CD4-positive, CD25-positive, alpha-beta regulatory T cell (primary cell): ENCODE measurements at regions not wholly inside any gene's neighbourhood (a gene's known extent, or its start where the extent isn't known, plus 50 kb on each side); places are given as distances from the start of the nearest gene placed in this dataset.
"Not testable (repeated sequence)": the region's sequence is repeated elsewhere in the genome, so short reads cannot be mapped to it uniquely, and the experiment has no call there.

ENCODE experiments used
- ATAC-seq, 2 donors: fragments of 150-1000 bp; cut with Tn5 transposase; one replicate each; pipeline ENCODE4 v1.10.0; 2021; ENCODE audit warnings: low read depth in 2 of 2, moderate number of reproducible peaks in 2 of 2, moderate library complexity in 1 of 2
- DNase-seq, 3 donors: peaks; one replicate each; pipeline versions ENCODE4 v3.0.0 to v3.0.0-alpha.2; 2012 to 2022; ENCODE audit warnings: mixed read lengths in 1 of 3
- H3K27ac ChIP-seq: one replicate; pipeline ENCODE4 v1.7.0; 2013; ENCODE audit warnings: mild to moderate bottlenecking, low read length; ENCODE audit not compliant: insufficient read depth, poor library complexity, severe bottlenecking
- H3K27me3 ChIP-seq: one replicate; pipeline ENCODE4 v1.7.0; 2013; ENCODE audit warnings: low read length; ENCODE audit not compliant: control insufficient read depth, insufficient read depth
- H3K36me3 ChIP-seq: one replicate; pipeline ENCODE4 v1.7.0; 2013; ENCODE audit warnings: mild to moderate bottlenecking, low read length, moderate library complexity; ENCODE audit not compliant: control insufficient read depth, insufficient read depth
- H3K4me1 ChIP-seq: 2 replicates; pipeline ENCODE4 v1.7.0; 2013; ENCODE audit warnings: mild to moderate bottlenecking, low read length; ENCODE audit not compliant: insufficient read depth, control insufficient read depth, poor library complexity, severe bottlenecking
- H3K4me3 ChIP-seq: one replicate; pipeline ENCODE4 v1.7.0; 2013; ENCODE audit warnings: low read depth, mild to moderate bottlenecking, low read length, moderate library complexity
- H3K9me3 ChIP-seq, 2 experiments: 1 replicate in 1 of 2; 2 replicates in 1 of 2; pipeline ENCODE4 v1.7.0; 2013; ENCODE audit warnings: low read length in 2 of 2, mild to moderate bottlenecking in 1 of 2, moderate library complexity in 1 of 2; ENCODE audit not compliant: control insufficient read depth in 2 of 2
- H3K27ac Mint-ChIP-seq, 3 donors: one replicate each; pipeline ENCODE4 v1.8.0; 2020 to 2022; ENCODE audit warnings: mild to moderate bottlenecking in 3 of 3, mixed read lengths in 3 of 3, moderate library complexity in 2 of 3
- H3K27me3 Mint-ChIP-seq: one replicate; pipeline ENCODE4 v1.8.0; 2022; ENCODE audit warnings: mild to moderate bottlenecking, mixed read lengths
- H3K36me3 Mint-ChIP-seq: one replicate; pipeline ENCODE4 v1.8.0; 2020; ENCODE audit warnings: mixed read lengths
- H3K4me1 Mint-ChIP-seq, 4 donors: one replicate each; pipeline ENCODE4 v1.8.0; 2020 to 2022; ENCODE audit warnings: mixed read lengths in 4 of 4, mild to moderate bottlenecking in 1 of 4
- H3K4me3 Mint-ChIP-seq, 4 donors: one replicate each; pipeline ENCODE4 v1.8.0; 2020 to 2022; ENCODE audit warnings: mild to moderate bottlenecking in 4 of 4, mixed read lengths in 4 of 4, moderate library complexity in 3 of 4
- H3K9me3 Mint-ChIP-seq, 7 donors: one replicate each; pipeline ENCODE4 v1.8.0; 2020 to 2022; ENCODE audit warnings: mixed read lengths in 7 of 7, mild to moderate bottlenecking in 3 of 7, moderate library complexity in 2 of 7

DNA sequence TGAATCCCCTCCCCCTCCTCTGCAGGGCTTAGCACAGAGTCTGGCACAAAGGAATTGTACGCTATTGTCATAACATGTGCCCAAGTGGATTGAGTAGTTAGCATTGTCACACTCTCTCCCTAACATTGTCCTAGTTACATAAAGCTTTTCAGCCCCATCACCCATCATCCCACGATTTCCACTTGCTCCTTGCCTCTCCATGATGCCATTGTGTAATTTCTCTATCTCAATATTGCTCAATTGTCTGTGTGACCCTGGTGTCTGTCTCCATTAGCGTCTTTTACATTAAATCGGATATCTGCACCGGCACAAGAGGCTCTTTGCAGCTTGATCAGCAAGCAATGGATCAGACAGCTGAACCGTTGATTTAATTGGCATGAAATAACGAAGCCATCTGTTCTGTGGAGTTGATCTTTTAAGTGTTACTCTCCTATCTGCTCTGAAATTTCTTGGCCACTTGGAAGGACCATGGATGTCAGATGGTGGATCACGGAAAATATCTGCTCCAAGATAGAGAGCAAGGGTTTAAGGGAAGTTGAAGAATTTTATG lies 77.0 kb upstream of the HS3ST4 start:
- no peaks in the 10 kb centered on the region for H3K27me3 ChIP-seq
- no peak overlapping the region for H3K4me3 Mint-ChIP-seq
- no peaks in the 10 kb centered on the region for H3K4me1 Mint-ChIP-seq
- ATAC-seq (no peak), DNase-seq (no peak)
- peaks cover 0 to 9% (median 0%) of the 10 kb centered on the region in 7 donors for H3K9me3 Mint-ChIP-seq
- H3K4me1 ChIP-seq, result no peaks in the 10 kb centered on the region
- H3K27ac ChIP-seq, result no peak overlapping the region
- H3K36me3 ChIP-seq, result no peaks in the 10 kb centered on the region
- no peak overlapping the region for H3K4me3 ChIP-seq
- H3K27me3 Mint-ChIP-seq, result peaks cover 4% of the 10 kb centered on the region
- H3K27ac Mint-ChIP-seq, result no peak overlapping the region
- no peaks in the 10 kb centered on the region for H3K36me3 Mint-ChIP-seq
- no peaks in the 10 kb centered on the region for H3K9me3 ChIP-seq

GRCh38 chr16:25613931-25614330 lies 77.8 kb upstream of the HS3ST4 start:
- DNase-seq, result no peak
- H3K4me1 ChIP-seq, result no peaks in the 10 kb centered on the region
- Mint-ChIP-seq H3K4me1 (no peaks in the 10 kb centered on the region), H3K36me3 (no peaks in the 10 kb centered on the region), H3K4me3 (no peak overlapping the region), H3K9me3 (peaks cover 0 to 9% (median 0%) of the 10 kb centered on the region in 7 donors), H3K27ac (no peak overlapping the region), H3K27me3 (peaks cover 4% of the 10 kb centered on the region)
- no peak for ATAC-seq
- no peaks in the 10 kb centered on the region for H3K9me3 ChIP-seq
- no peaks in the 10 kb centered on the region for H3K27me3 ChIP-seq
- no peaks in the 10 kb centered on the region for H3K36me3 ChIP-seq
- H3K4me3 ChIP-seq, result no peak overlapping the region
- H3K27ac ChIP-seq, result no peak overlapping the region

- no peaks in the 10 kb centered on the region for H3K4me1 Mint-ChIP-seq
- ATAC-seq (no peak), DNase-seq (no peak)
- no peak overlapping the region for H3K4me3 ChIP-seq
- no peak overlapping the region for H3K27ac ChIP-seq
- no peaks in the 10 kb centered on the region for H3K9me3 ChIP-seq
- H3K9me3 Mint-ChIP-seq, result peaks cover 0 to 3% (median 2%) of the 10 kb centered on the region in 7 donors
- peaks cover 2% of the 10 kb centered on the region for H3K27me3 ChIP-seq
- H3K27me3 Mint-ChIP-seq, result no peaks in the 10 kb centered on the region
- H3K36me3 ChIP-seq, result no peaks in the 10 kb centered on the region
- no peaks in the 10 kb centered on the region for H3K4me1 ChIP-seq
- H3K27ac Mint-ChIP-seq, result no peak overlapping the region
- H3K4me3 Mint-ChIP-seq, result no peak overlapping the region
- no peaks in the 10 kb centered on the region for H3K36me3 Mint-ChIP-seq
Measured at GRCh38 chr16:25608002-25608401, 83.8 kb upstream of the HS3ST4 start.

DNA sequence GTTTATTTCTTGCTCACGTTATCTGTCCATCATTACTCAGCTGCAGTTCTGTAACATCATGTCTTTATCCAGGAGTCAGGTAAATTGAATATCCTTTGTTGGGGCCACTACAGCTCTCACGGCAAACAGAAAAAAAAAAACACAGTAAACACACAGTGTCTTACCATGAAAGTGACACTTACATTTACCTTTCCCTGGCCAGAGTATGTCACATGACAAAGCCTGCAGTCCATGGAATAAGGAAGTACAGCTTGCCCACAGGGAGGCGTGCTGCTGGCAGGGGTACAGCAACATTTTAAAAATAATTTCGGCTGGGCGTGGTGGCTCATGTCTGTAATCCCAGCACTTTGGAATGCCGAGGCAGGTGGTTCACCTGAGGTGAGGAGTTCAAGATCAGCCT lies 85.7 kb upstream of the HS3ST4 start:
- H3K36me3 Mint-ChIP-seq, result no peaks in the 10 kb centered on the region
- peaks cover 0 to 4% (median 3%) of the 10 kb centered on the region in 7 donors for H3K9me3 Mint-ChIP-seq
- H3K27me3 Mint-ChIP-seq, result no peaks in the 10 kb centered on the region
- Histone ChIP-seq H3K36me3 (no peaks in the 10 kb centered on the region), H3K27me3 (peaks cover 2% of the 10 kb centered on the region), H3K4me1 (no peaks in the 10 kb centered on the region), H3K27ac (no peak overlapping the region), H3K9me3 (no peaks in the 10 kb centered on the region), H3K4me3 (no peak overlapping the region)
- H3K27ac Mint-ChIP-seq, result no peak overlapping the region
- DNase-seq, result no peak
- no peak overlapping the region for H3K4me3 Mint-ChIP-seq
- ATAC-seq, result no peak
- H3K4me1 Mint-ChIP-seq, result no peaks in the 10 kb centered on the region

- no peaks in the 10 kb centered on the region for H3K4me1 Mint-ChIP-seq
- Histone ChIP-seq H3K27me3 (peaks cover 2% of the 10 kb centered on the region), H3K9me3 (no peaks in the 10 kb centered on the region), H3K36me3 (no peaks in the 10 kb centered on the region), H3K4me3 (no peak overlapping the region), H3K27ac (no peak overlapping the region), H3K4me1 (no peaks in the 10 kb centered on the region)
- DNase-seq, result no peak
- H3K4me3 Mint-ChIP-seq, result no peak overlapping the region
- ATAC-seq, result no peak
- no peaks in the 10 kb centered on the region for H3K36me3 Mint-ChIP-seq
- H3K27ac Mint-ChIP-seq, result no peak overlapping the region
- no peaks in the 10 kb centered on the region for H3K27me3 Mint-ChIP-seq
- peaks cover 0 to 4% (median 3%) of the 10 kb centered on the region in 7 donors for H3K9me3 Mint-ChIP-seq
Measured at GRCh38 chr16:25605381-25605780, 86.4 kb upstream of the HS3ST4 start.

DNA sequence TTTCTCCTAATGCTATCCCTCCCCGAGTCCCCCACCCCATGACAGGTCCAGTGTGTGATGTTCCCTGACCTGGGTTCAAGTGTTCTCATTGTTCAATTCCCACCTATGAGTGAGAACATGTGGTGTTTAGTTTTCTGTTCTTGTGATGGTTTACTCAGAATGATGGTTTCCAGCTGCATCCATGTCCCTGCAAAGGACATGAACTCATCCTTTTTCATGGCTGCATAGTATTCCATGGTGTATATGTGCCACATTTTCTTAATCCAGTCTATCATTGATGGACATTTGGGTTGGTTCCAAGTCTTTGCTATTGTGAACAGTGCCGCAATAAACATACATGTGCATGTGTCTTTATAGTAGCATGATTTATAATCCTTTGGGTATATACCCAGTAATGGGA lies 90.5 kb upstream of the HS3ST4 start:
- not testable (repeated sequence) for H3K27me3 ChIP-seq, H3K27me3 Mint-ChIP-seq, H3K4me1 Mint-ChIP-seq, H3K27ac ChIP-seq, H3K4me3 ChIP-seq, DNase-seq, H3K4me3 Mint-ChIP-seq, H3K4me1 ChIP-seq, H3K9me3 ChIP-seq, ATAC-seq, H3K36me3 Mint-ChIP-seq, H3K36me3 ChIP-seq, H3K9me3 Mint-ChIP-seq, H3K27ac Mint-ChIP-seq

DNA sequence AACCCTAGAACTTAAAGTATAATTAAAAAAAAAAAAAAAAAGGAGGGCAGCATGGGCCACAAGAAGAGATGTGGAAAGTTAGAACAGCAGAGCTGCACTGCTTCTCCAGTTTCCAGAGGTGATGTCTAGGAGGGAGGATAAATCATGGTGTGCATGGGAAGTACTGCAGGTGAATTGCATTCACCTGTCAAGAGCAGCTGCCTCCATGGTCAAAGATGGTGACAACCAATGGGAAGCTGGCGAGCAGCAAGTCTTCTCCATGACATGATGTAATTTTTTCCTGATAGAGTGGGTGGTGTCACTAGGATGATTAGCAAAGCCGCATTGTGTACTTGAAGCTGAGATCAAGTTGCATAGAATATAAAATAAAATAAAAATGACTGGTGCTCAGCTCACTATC lies 95.6 kb upstream of the HS3ST4 start:
- H3K9me3 ChIP-seq, result no peaks in the 10 kb centered on the region
- H3K4me3 ChIP-seq, result no peak overlapping the region
- ATAC-seq (no peak), DNase-seq (no peak)
- H3K9me3 Mint-ChIP-seq, result peaks cover 0 to 4% (median 3%) of the 10 kb centered on the region in 7 donors
- H3K27ac ChIP-seq, result no peak overlapping the region
- no peaks in the 10 kb centered on the region for H3K27me3 ChIP-seq
- no peaks in the 10 kb centered on the region for H3K36me3 Mint-ChIP-seq
- H3K4me1 Mint-ChIP-seq, result no peaks in the 10 kb centered on the region
- H3K27ac Mint-ChIP-seq, result no peak overlapping the region
- no peak overlapping the region for H3K4me3 Mint-ChIP-seq
- H3K36me3 ChIP-seq, result no peaks in the 10 kb centered on the region
- peaks cover 2% of the 10 kb centered on the region for H3K27me3 Mint-ChIP-seq
- H3K4me1 ChIP-seq, result no peaks in the 10 kb centered on the region

- no peaks in the 10 kb centered on the region for H3K9me3 ChIP-seq
- ATAC-seq (no peak), DNase-seq (no peak)
- peaks cover 0 to 3% (median 0%) of the 10 kb centered on the region in 7 donors for H3K9me3 Mint-ChIP-seq
- no peak overlapping the region for H3K27ac ChIP-seq
- H3K27me3 ChIP-seq, result peaks cover 2% of the 10 kb centered on the region
- no peak overlapping the region for H3K4me3 Mint-ChIP-seq
- H3K27ac Mint-ChIP-seq, result no peak overlapping the region
- no peaks in the 10 kb centered on the region for H3K36me3 ChIP-seq
- no peaks in the 10 kb centered on the region for H3K4me1 Mint-ChIP-seq
- peaks cover 12% of the 10 kb centered on the region for H3K27me3 Mint-ChIP-seq
- H3K36me3 Mint-ChIP-seq, result no peaks in the 10 kb centered on the region
- no peaks in the 10 kb centered on the region for H3K4me1 ChIP-seq
- H3K4me3 ChIP-seq, result no peak overlapping the region
Measured at GRCh38 chr16:25593260-25593659, 98.5 kb upstream of the HS3ST4 start.
